ENCODE measurements at regions not wholly inside any gene's neighbourhood (a gene's known extent, or its start where the extent isn't known, plus 50 kb on each side); places are given as distances from the start of the nearest gene placed in this dataset.

DNA sequence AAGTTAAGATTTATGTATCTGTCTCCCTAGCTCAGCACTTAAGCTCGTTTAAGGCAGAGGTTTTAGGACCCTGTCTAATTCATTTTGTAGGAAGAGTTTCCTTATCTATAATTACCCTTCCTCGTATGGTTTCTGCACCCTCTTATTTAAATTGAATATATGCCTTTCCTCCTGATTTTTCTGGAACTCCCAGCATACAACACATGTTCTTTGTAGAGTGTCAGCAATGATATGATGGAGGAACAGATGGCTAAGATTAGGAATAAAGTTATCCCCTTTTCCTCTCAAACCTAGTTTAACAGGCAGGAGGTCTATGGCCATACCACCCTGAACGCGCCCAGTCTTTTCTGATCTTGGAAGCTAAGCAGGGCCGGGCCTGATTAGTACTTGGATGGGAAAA lies 359.5 kb downstream of the PCDH17 start:
- TF ChIP-seq, protein P1, sequence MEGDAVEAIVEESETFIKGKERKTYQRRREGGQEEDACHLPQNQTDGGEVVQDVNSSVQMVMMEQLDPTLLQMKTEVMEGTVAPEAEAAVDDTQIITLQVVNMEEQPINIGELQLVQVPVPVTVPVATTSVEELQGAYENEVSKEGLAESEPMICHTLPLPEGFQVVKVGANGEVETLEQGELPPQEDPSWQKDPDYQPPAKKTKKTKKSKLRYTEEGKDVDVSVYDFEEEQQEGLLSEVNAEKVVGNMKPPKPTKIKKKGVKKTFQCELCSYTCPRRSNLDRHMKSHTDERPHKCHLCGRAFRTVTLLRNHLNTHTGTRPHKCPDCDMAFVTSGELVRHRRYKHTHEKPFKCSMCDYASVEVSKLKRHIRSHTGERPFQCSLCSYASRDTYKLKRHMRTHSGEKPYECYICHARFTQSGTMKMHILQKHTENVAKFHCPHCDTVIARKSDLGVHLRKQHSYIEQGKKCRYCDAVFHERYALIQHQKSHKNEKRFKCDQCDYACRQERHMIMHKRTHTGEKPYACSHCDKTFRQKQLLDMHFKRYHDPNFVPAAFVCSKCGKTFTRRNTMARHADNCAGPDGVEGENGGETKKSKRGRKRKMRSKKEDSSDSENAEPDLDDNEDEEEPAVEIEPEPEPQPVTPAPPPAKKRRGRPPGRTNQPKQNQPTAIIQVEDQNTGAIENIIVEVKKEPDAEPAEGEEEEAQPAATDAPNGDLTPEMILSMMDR (conservative IDR thresholded peaks at IDR 0.05; ENCODE audit: low read length): no peak
- no peak for TF ChIP-seq EZH2phosphoT487 (IDR thresholded peaks at IDR 0.05; ENCODE audit: borderline replicate concordance)
